PFSK-1 (cell line): ENCODE measurements at regions not wholly inside any gene's neighbourhood (a gene's known extent, or its start where the extent isn't known, plus 50 kb on each side); places are given as distances from the start of the nearest gene placed in this dataset.

ENCODE experiments used
- FOXP2 ChIP-seq: optimal IDR thresholded peaks from 2 replicates; pipeline ENCODE3; 2011; ENCODE audit warnings: borderline replicate concordance, control low read depth, inconsistent platforms; ENCODE audit not compliant: insufficient read depth; ENCODE audit errors: extremely low read length, extremely low read depth
- POLR2AphosphoS5 ChIP-seq: IDR thresholded peaks from 2 replicates; pipeline ENCODE4 v1.6.1; 2012; ENCODE audit warnings: low read depth, mild to moderate bottlenecking, control low read depth, low read length, moderate library complexity
- REST ChIP-seq, 2 experiments: IDR thresholded peaks; 2 replicates each; pipeline versions ENCODE4 v1.6.1 to v1.8.0; 2011 to 2012; ENCODE audit warnings: low read depth in 2 of 2, low read length in 2 of 2, control low read depth in 1 of 2, inconsistent platforms in 1 of 2, mild to moderate bottlenecking in 1 of 2, moderate library complexity in 1 of 2; ENCODE audit not compliant: insufficient read depth in 1 of 2
- SIN3A ChIP-seq: IDR thresholded peaks from 2 replicates; pipeline ENCODE4 v1.6.1; 2012; ENCODE audit warnings: mild to moderate bottlenecking, low read length, moderate library complexity, borderline replicate concordance; ENCODE audit not compliant: insufficient read depth
- TAF1 ChIP-seq: IDR thresholded peaks from 2 replicates; pipeline ENCODE4 v1.6.1; 2012; ENCODE audit warnings: low read length, control low read depth, borderline replicate concordance; ENCODE audit not compliant: insufficient read depth

DNA sequence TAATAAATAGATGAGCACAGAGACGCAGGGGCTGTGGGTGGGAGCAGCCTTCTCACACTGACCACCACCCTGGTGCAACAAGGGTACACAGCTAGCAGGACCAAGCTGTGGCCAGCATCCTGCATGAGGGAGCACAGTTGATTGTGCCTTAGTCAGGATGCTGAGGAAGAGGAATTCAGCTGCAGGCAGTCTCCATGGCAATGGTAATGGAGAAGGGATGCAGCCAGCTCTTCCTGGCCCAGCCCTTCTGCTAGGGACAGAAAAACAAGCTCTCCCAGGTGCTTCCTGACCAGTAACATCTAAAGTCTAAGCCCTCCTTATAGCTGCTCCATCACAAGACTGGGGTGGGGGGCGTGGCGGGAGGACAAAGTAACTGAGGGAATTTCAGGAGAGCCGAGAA lies 363.5 kb downstream of the BUD13 start:
- TF ChIP-seq REST (IDR thresholded peaks at IDR 0.05; ENCODE audit: insufficient read depth in 1 of 2, low read depth in 2 of 2, low read length in 2 of 2) (no peak), FOXP2 (no peak), SIN3A (no peak), TAF1 (no peak), POLR2AphosphoS5 (no peak)

GRCh38 chr11:116406042-116406441 lies 366.7 kb downstream of the BUD13 start:
- no peak for TF ChIP-seq SIN3A
- no peak for TF ChIP-seq TAF1
- no peak for TF ChIP-seq FOXP2
- TF ChIP-seq REST (IDR thresholded peaks at IDR 0.05; ENCODE audit: insufficient read depth in 1 of 2, low read depth in 2 of 2, low read length in 2 of 2): no peak
- TF ChIP-seq POLR2AphosphoS5: no peak

- TF ChIP-seq REST (IDR thresholded peaks at IDR 0.05; ENCODE audit: insufficient read depth in 1 of 2, low read depth in 2 of 2, low read length in 2 of 2) (no peak), FOXP2 (no peak), TAF1 (no peak), SIN3A (no peak), POLR2AphosphoS5 (no peak)
Observed at GRCh38 chr11:116404462-116404798, 368.4 kb downstream of the BUD13 start.

- TF ChIP-seq TAF1: no peak
- TF ChIP-seq POLR2AphosphoS5: no peak
- no peak for TF ChIP-seq SIN3A
- TF ChIP-seq REST (IDR thresholded peaks at IDR 0.05; ENCODE audit: insufficient read depth in 1 of 2, low read depth in 2 of 2, low read length in 2 of 2): no peak
- no peak for TF ChIP-seq FOXP2
Observed at GRCh38 chr11:116403794-116404461, 368.9 kb downstream of the BUD13 start.

- no peak for TF ChIP-seq TAF1
- no peak for TF ChIP-seq FOXP2
- no peak for TF ChIP-seq SIN3A
- TF ChIP-seq REST (IDR thresholded peaks at IDR 0.05; ENCODE audit: insufficient read depth in 1 of 2, low read depth in 2 of 2, low read length in 2 of 2): no peak
- TF ChIP-seq POLR2AphosphoS5: no peak
Observed at GRCh38 chr11:116400081-116400480, 372.7 kb downstream of the BUD13 start.
